Liver (tissue), 8 donors: ENCODE measurements at regions not wholly inside any gene's neighbourhood (a gene's known extent, or its start where the extent isn't known, plus 50 kb on each side); places are given as distances from the start of the nearest gene placed in this dataset.

ENCODE experiments used
- DNase-seq: peaks from one replicate; pipeline ENCODE4 v3.0.0-alpha.2; 2017; ENCODE audit warnings: low spot score
- H3K27ac ChIP-seq, 2 donors: one replicate each; pipeline ENCODE4 v1.7.0; 2013; ENCODE audit warnings: inconsistent platforms in 2 of 2, low read length in 2 of 2, control low read depth in 1 of 2, low read depth in 1 of 2, mild to moderate bottlenecking in 1 of 2
- H3K27me3 ChIP-seq, 4 donors: one replicate each; pipeline versions ENCODE4 v1.6.1 to v1.7.0; 2013; ENCODE audit warnings: low read length in 3 of 4, inconsistent platforms in 1 of 4, mild to moderate bottlenecking in 1 of 4, moderate library complexity in 1 of 4; ENCODE audit not compliant: control insufficient read depth in 4 of 4, insufficient read depth in 4 of 4
- H3K36me3 ChIP-seq, 4 donors: one replicate each; pipeline versions ENCODE4 v1.6.1 to v1.7.0; 2013; ENCODE audit warnings: low read length in 3 of 4, mild to moderate bottlenecking in 3 of 4, low read depth in 1 of 4, moderate library complexity in 1 of 4; ENCODE audit not compliant: control insufficient read depth in 4 of 4, insufficient read depth in 3 of 4
- H3K4me1 ChIP-seq, 4 donors: one replicate each; pipeline versions ENCODE4 v1.6.1 to v1.7.0; 2013; ENCODE audit warnings: low read length in 3 of 4, mild to moderate bottlenecking in 3 of 4, moderate library complexity in 1 of 4; ENCODE audit not compliant: control insufficient read depth in 4 of 4, insufficient read depth in 4 of 4
- H3K4me3 ChIP-seq, 3 donors: one replicate each; pipeline versions ENCODE4 v1.6.1 to v1.7.0; 2013; ENCODE audit warnings: low read length in 3 of 3, control low read depth in 1 of 3, low read depth in 1 of 3, mild to moderate bottlenecking in 1 of 3
- H3K9ac ChIP-seq, 2 donors: one replicate each; pipeline ENCODE4 v1.7.0; 2013; ENCODE audit warnings: low read length in 2 of 2, mild to moderate bottlenecking in 2 of 2, moderate library complexity in 2 of 2, control low read depth in 1 of 2, low read depth in 1 of 2
- H3K9me3 ChIP-seq, 4 donors: one replicate each; pipeline versions ENCODE4 v1.6.1 to v1.7.0; 2013; ENCODE audit warnings: low read length in 3 of 4; ENCODE audit not compliant: control insufficient read depth in 4 of 4
- EGR1 ChIP-seq, 2 donors: IDR thresholded peaks; 2 replicates each; pipeline ENCODE4 v1.6.1; 2016 to 2018; ENCODE audit warnings: antibody characterized with exemption in 2 of 2, low read depth in 2 of 2
- FOXA1 ChIP-seq: IDR thresholded peaks from 2 replicates; pipeline ENCODE4 v1.6.1; 2016; ENCODE audit warnings: antibody characterized with exemption
- GABPA ChIP-seq, 2 donors: IDR thresholded peaks in 1 of 2; conservative IDR thresholded peaks in 1 of 2; 2 replicates each; pipeline ENCODE4 v1.6.1; 2016; ENCODE audit warnings: antibody characterized with exemption in 2 of 2, mild to moderate bottlenecking in 1 of 2, moderate library complexity in 1 of 2
- HNF4A ChIP-seq, 2 donors: conservative IDR thresholded peaks; 2 replicates each; pipeline ENCODE4 v1.6.1; 2016; ENCODE audit warnings: antibody characterized with exemption in 2 of 2, mild to moderate bottlenecking in 2 of 2
- HNF4G ChIP-seq: IDR thresholded peaks from 2 replicates; pipeline ENCODE4 v1.6.1; 2016; ENCODE audit warnings: antibody characterized with exemption
- NR2F2 ChIP-seq: IDR thresholded peaks from 2 replicates; pipeline ENCODE4 v1.6.1; 2016; ENCODE audit warnings: antibody characterized with exemption
- RAD21 ChIP-seq, 2 donors: IDR thresholded peaks; 2 replicates each; pipeline ENCODE4 v1.6.1; 2016; ENCODE audit warnings: antibody characterized with exemption in 2 of 2, mild to moderate bottlenecking in 2 of 2
- RXRA ChIP-seq, 2 donors: IDR thresholded peaks; 2 replicates each; pipeline ENCODE4 v1.6.1; 2017 to 2018; ENCODE audit warnings: antibody characterized with exemption in 2 of 2, mild to moderate bottlenecking in 1 of 2
- SP1 ChIP-seq: IDR thresholded peaks from 2 replicates; pipeline ENCODE4 v1.6.1; 2018; ENCODE audit warnings: antibody characterized with exemption, mild to moderate bottlenecking
- TAF1 ChIP-seq: conservative IDR thresholded peaks from 2 replicates; pipeline ENCODE4 v1.6.1; 2016; ENCODE audit warnings: antibody characterized with exemption, mild to moderate bottlenecking
- YY1 ChIP-seq: IDR thresholded peaks from 2 replicates; pipeline ENCODE4 v1.6.1; 2016; ENCODE audit warnings: antibody characterized with exemption, mild to moderate bottlenecking
- WGBS: extraction: QIAGEN DNeasy Blood & Tissue Kit; methylation state at CpG from one replicate; pipeline ENCODE4 v1.1.7; 2013; 5-methylcytosine and 5-hydroxymethylcytosine counted together
- TF ChIP-seq, protein P1 (sequence below): IDR thresholded peaks from 2 replicates; pipeline ENCODE4 v1.6.1; 2016; ENCODE audit warnings: antibody characterized with exemption
- TF ChIP-seq, protein P2 (sequence below): IDR thresholded peaks from 2 replicates; pipeline ENCODE4 v1.6.1; 2016; ENCODE audit warnings: antibody characterized with exemption
- TF ChIP-seq, protein P3 (sequence below): IDR thresholded peaks from 2 replicates; pipeline ENCODE4 v1.6.1; 2016; ENCODE audit warnings: antibody characterized with exemption
- TF ChIP-seq, protein P4 (sequence below): fragments of 150-350 bp; IDR thresholded peaks from 2 replicates; pipeline ENCODE4 v1.5.1; 2017; ENCODE audit warnings: improper control_type of control experiment, low read depth, low read length; ENCODE audit not compliant: missing input control
- TF ChIP-seq, protein P5 (sequence below): IDR thresholded peaks from 2 replicates; pipeline ENCODE4 v1.6.1; 2016; ENCODE audit warnings: antibody characterized with exemption, mild to moderate bottlenecking
- donor health status: healthy.
- donor health status: healthy.
- donor health status: healthy.
- donor health status: healthy.
- donor health status: healthy.

DNA sequence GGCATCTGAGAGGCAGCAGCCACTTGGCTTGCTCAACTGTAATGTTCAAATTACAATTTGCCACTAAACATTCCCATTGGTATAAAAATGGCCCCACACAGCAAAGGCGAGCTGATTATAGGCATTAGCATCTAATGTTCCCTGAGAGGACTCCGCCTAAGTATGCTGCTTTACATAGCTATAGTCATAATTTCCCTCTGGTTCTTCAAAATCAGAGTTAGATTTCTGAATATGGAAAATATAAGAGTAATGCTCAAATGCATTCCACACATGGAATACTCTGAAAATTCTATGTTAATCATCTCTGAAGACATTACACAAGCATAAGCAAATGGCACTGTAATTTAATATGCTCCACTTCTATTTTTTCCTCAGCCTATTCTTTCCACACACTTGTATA lies 83.7 kb upstream of the BTG1 start:
- TF ChIP-seq NR2F2, result no peak
- no peak for TF ChIP-seq HNF4A (conservative IDR thresholded peaks at IDR 0.05)
- TF ChIP-seq YY1, result no peak
- TF ChIP-seq SP1, result no peak
- TF ChIP-seq, protein P1, sequence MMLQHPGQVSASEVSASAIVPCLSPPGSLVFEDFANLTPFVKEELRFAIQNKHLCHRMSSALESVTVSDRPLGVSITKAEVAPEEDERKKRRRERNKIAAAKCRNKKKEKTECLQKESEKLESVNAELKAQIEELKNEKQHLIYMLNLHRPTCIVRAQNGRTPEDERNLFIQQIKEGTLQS, result no peak
- TF ChIP-seq, protein P2, sequence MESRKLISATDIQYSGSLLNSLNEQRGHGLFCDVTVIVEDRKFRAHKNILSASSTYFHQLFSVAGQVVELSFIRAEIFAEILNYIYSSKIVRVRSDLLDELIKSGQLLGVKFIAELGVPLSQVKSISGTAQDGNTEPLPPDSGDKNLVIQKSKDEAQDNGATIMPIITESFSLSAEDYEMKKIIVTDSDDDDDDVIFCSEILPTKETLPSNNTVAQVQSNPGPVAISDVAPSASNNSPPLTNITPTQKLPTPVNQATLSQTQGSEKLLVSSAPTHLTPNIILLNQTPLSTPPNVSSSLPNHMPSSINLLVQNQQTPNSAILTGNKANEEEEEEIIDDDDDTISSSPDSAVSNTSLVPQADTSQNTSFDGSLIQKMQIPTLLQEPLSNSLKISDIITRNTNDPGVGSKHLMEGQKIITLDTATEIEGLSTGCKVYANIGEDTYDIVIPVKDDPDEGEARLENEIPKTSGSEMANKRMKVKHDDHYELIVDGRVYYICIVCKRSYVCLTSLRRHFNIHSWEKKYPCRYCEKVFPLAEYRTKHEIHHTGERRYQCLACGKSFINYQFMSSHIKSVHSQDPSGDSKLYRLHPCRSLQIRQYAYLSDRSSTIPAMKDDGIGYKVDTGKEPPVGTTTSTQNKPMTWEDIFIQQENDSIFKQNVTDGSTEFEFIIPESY, result no peak
- no peak for TF ChIP-seq EGR1 (IDR thresholded peaks at IDR 0.05; ENCODE audit: low read depth in 2 of 2)
- TF ChIP-seq TAF1, result no peak
- no peak for TF ChIP-seq HNF4G
- TF ChIP-seq GABPA (IDR thresholded peaks at IDR 0.05 in 1 of 2, conservative IDR thresholded peaks at IDR 0.05 in 1 of 2), result no peak
- TF ChIP-seq, protein P3, sequence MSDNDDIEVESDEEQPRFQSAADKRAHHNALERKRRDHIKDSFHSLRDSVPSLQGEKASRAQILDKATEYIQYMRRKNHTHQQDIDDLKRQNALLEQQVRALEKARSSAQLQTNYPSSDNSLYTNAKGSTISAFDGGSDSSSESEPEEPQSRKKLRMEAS, result no peak
- WGBS, result 93% methylated on average over 2 of the region's 2 CpGs
- H3K27me3 ChIP-seq, result no peaks in the 10 kb centered on the region
- H3K36me3 ChIP-seq, result no peaks in the 10 kb centered on the region
- H3K4me1 ChIP-seq, result peaks cover 0 to 12% (median 0%) of the 10 kb centered on the region in 4 donors
- no peak overlapping the region for H3K9ac ChIP-seq
- no peak for DNase-seq
- no peaks in the 10 kb centered on the region for H3K9me3 ChIP-seq
- no peak overlapping the region for H3K27ac ChIP-seq
- H3K4me3 ChIP-seq, result no peak overlapping the region

DNA sequence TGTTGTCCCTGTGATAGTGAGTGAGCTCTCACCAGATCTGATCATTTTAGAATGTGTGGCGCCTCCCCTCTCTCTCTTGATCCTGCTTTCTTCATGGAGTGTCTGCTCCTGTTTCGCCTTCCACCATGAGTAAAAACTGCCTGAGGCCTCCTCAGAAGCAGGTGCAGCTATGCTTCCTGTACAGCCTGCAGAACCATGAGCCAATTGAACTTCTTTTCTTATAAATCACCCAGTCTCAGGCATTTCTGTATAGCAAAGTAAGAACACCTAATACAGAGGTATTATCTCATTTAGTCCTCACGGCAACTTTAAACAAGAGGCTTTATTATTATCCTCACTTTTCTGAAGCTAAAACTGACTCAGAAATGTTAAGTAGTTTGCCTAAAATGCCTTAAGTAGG lies 81.3 kb upstream of the BTG1 start:
- 69% methylated on average over 3 of the region's 3 CpGs for WGBS
- Histone ChIP-seq H3K9me3 (no peaks in the 10 kb centered on the region), H3K9ac (no peak overlapping the region), H3K4me1 (peaks cover 0 to 12% (median 0%) of the 10 kb centered on the region in 4 donors), H3K27me3 (no peaks in the 10 kb centered on the region), H3K27ac (no peak overlapping the region), H3K4me3 (no peak overlapping the region), H3K36me3 (no peaks in the 10 kb centered on the region)
- TF ChIP-seq FOXA1 (no peak), TAF1 (no peak), EGR1 (IDR thresholded peaks at IDR 0.05; ENCODE audit: low read depth in 2 of 2) (no peak)
- TF ChIP-seq, protein P4, sequence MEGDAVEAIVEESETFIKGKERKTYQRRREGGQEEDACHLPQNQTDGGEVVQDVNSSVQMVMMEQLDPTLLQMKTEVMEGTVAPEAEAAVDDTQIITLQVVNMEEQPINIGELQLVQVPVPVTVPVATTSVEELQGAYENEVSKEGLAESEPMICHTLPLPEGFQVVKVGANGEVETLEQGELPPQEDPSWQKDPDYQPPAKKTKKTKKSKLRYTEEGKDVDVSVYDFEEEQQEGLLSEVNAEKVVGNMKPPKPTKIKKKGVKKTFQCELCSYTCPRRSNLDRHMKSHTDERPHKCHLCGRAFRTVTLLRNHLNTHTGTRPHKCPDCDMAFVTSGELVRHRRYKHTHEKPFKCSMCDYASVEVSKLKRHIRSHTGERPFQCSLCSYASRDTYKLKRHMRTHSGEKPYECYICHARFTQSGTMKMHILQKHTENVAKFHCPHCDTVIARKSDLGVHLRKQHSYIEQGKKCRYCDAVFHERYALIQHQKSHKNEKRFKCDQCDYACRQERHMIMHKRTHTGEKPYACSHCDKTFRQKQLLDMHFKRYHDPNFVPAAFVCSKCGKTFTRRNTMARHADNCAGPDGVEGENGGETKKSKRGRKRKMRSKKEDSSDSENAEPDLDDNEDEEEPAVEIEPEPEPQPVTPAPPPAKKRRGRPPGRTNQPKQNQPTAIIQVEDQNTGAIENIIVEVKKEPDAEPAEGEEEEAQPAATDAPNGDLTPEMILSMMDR, result no peak
- DNase-seq, result no peak

DNA sequence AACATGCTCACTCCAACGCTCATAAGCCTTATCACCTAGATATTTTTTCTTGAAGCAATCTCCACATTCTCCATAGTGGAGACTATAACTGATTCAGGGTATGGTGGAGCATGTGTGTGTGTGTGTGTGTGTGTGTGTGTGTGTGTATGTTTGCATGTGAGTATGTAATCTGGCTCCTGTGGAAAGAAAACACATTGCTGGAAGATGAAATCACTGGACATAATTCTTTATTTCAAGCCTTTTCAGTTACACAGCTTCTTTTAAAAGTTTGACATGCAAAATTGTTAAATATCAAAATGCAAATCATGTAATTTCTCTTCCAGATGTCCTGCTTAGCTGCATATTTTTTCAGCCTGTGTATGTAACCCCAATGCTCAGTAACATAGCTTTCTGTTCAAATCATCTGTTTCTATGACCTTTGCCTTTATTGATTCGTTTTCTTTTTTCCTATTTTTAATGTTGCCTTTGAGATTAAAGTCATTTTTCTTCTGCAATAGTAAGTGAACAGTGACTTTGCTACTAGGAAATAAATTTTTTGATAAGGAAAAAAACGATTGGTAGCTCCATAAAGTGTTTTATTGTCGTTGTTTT lies 80.5 kb upstream of the BTG1 start:
- TF ChIP-seq NR2F2, result peak; percentile 23
- peak in 1 of 2 donors; percentile 37 for TF ChIP-seq RAD21 (IDR thresholded peaks at IDR 0.05)
- peak; percentile 46 for TF ChIP-seq SP1
- TF ChIP-seq EGR1 (IDR thresholded peaks at IDR 0.05; ENCODE audit: low read depth in 2 of 2), result no peak
- peak; percentile 51 to 61 for TF ChIP-seq HNF4A (conservative IDR thresholded peaks at IDR 0.05)
- TF ChIP-seq RXRA (IDR thresholded peaks at IDR 0.05), result peak; percentile 35 to 41
- TF ChIP-seq, protein P5, sequence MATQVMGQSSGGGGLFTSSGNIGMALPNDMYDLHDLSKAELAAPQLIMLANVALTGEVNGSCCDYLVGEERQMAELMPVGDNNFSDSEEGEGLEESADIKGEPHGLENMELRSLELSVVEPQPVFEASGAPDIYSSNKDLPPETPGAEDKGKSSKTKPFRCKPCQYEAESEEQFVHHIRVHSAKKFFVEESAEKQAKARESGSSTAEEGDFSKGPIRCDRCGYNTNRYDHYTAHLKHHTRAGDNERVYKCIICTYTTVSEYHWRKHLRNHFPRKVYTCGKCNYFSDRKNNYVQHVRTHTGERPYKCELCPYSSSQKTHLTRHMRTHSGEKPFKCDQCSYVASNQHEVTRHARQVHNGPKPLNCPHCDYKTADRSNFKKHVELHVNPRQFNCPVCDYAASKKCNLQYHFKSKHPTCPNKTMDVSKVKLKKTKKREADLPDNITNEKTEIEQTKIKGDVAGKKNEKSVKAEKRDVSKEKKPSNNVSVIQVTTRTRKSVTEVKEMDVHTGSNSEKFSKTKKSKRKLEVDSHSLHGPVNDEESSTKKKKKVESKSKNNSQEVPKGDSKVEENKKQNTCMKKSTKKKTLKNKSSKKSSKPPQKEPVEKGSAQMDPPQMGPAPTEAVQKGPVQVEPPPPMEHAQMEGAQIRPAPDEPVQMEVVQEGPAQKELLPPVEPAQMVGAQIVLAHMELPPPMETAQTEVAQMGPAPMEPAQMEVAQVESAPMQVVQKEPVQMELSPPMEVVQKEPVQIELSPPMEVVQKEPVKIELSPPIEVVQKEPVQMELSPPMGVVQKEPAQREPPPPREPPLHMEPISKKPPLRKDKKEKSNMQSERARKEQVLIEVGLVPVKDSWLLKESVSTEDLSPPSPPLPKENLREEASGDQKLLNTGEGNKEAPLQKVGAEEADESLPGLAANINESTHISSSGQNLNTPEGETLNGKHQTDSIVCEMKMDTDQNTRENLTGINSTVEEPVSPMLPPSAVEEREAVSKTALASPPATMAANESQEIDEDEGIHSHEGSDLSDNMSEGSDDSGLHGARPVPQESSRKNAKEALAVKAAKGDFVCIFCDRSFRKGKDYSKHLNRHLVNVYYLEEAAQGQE, result no peak
- peak overlapping the region in 1 of 2 donors; percentile 20 for H3K27ac ChIP-seq
- H3K36me3 ChIP-seq, result no peaks in the 10 kb centered on the region
- H3K9me3 ChIP-seq, result no peaks in the 10 kb centered on the region
- peaks cover 0 to 12% (median 0%) of the 10 kb centered on the region in 4 donors for H3K4me1 ChIP-seq
- 40% methylated on average over 4 of the region's 4 CpGs for WGBS
- no peak for DNase-seq
- no peaks in the 10 kb centered on the region for H3K27me3 ChIP-seq
- no peak overlapping the region for H3K9ac ChIP-seq
- H3K4me3 ChIP-seq, result no peak overlapping the region
